HL-60 (cell line): ENCODE measurements at regions not wholly inside any gene's neighbourhood (a gene's known extent, or its start where the extent isn't known, plus 50 kb on each side); places are given as distances from the start of the nearest gene placed in this dataset.

ENCODE experiments used
- DNase-seq, 2 experiments: peaks; one replicate each; pipeline ENCODE4 v3.0.0-alpha.2; 2010 to 2020; ENCODE audit warnings: low read depth in 1 of 2, low spot score in 1 of 2
- H3K27ac ChIP-seq: fragments of 250-450 bp; sonication (Bioruptor Pico); replicated peaks from 2 replicates; pipeline ENCODE4 v1.5.1; 2020; ENCODE audit warnings: mild to moderate bottlenecking, moderate library complexity
- H3K27me3 ChIP-seq: fragments of 250-450 bp; sonication (Bioruptor Pico); 2 replicates; pipeline ENCODE4 v1.5.1; 2021; ENCODE audit warnings: mild to moderate bottlenecking, moderate library complexity; ENCODE audit not compliant: insufficient read depth, poor library complexity, severe bottlenecking
- H3K4me3 ChIP-seq: replicated peaks from 2 replicates; pipeline ENCODE4 v1.5.1; 2011; ENCODE audit warnings: mild to moderate bottlenecking, control low read depth, low read length; ENCODE audit not compliant: insufficient read depth
- CTCF ChIP-seq: IDR thresholded peaks from one replicate; pipeline ENCODE4 v1.5.1; 2011; ENCODE audit warnings: low read length, control low read depth, inconsistent platforms; ENCODE audit not compliant: insufficient read depth
- GABPA ChIP-seq: IDR thresholded peaks from 2 replicates; pipeline ENCODE4 v1.6.1; 2012; ENCODE audit warnings: low read depth
- POLR2AphosphoS5 ChIP-seq: IDR thresholded peaks from 2 replicates; pipeline ENCODE4 v1.6.1; 2012; ENCODE audit warnings: low read depth
- REST ChIP-seq: IDR thresholded peaks from 2 replicates; pipeline ENCODE4 v1.6.1; 2012; ENCODE audit warnings: low read depth; ENCODE audit not compliant: insufficient replicate concordance
- SPI1 ChIP-seq: IDR thresholded peaks from 2 replicates; pipeline ENCODE4 v1.6.1; 2012; ENCODE audit warnings: low read depth, mild to moderate bottlenecking, borderline replicate concordance

- Histone ChIP-seq H3K27ac (no peak overlapping the region), H3K4me3 (no peak overlapping the region), H3K27me3 (no peaks in the 10 kb centered on the region)
- no peak for DNase-seq
- no peak for TF ChIP-seq GABPA
- no peak for TF ChIP-seq CTCF
- no peak for TF ChIP-seq REST
- no peak for TF ChIP-seq SPI1
- no peak for TF ChIP-seq POLR2AphosphoS5
These were observed 395.7 kb downstream of the GALR1 start for GRCh38 chr18:77645170-77645872.

GRCh38 chr18:77647472-77647871 is 397.8 kb downstream of the GALR1 start:
- Histone ChIP-seq H3K4me3 (no peak overlapping the region), H3K27me3 (no peaks in the 10 kb centered on the region), H3K27ac (no peak overlapping the region)
- TF ChIP-seq CTCF (no peak), POLR2AphosphoS5 (no peak), SPI1 (no peak), GABPA (no peak), REST (no peak)
- DNase-seq, result peak in 1 of 2 experiments; percentile 28

- H3K27ac ChIP-seq, result no peak overlapping the region
- no peaks in the 10 kb centered on the region for H3K27me3 ChIP-seq
- no peak for TF ChIP-seq POLR2AphosphoS5
- no peak for TF ChIP-seq SPI1
- DNase-seq, result no peak
- H3K4me3 ChIP-seq, result no peak overlapping the region
These were observed 398.8 kb downstream of the GALR1 start for GRCh38 chr18:77648411-77648810.

GRCh38 chr18:77650799-77651385 is 401.2 kb downstream of the GALR1 start:
- TF ChIP-seq POLR2AphosphoS5, result no peak
- TF ChIP-seq SPI1, result no peak
- no peak for TF ChIP-seq REST
- peak; percentile 89 for TF ChIP-seq CTCF
- no peak for TF ChIP-seq GABPA
- no peak overlapping the region for H3K4me3 ChIP-seq
- DNase-seq, result peak; percentile 55 to 78
- no peaks in the 10 kb centered on the region for H3K27me3 ChIP-seq
- H3K27ac ChIP-seq, result no peak overlapping the region
